GM12878 (cell line): ENCODE measurements at regions not wholly inside any gene's neighbourhood (a gene's known extent, or its start where the extent isn't known, plus 50 kb on each side); places are given as distances from the start of the nearest gene placed in this dataset.

Experiments
- FOS ChIP-seq: IDR thresholded peaks from 3 replicates; pipeline ENCODE4 v1.6.1; 2011; ENCODE audit warnings: borderline replicate concordance; ENCODE audit not compliant: insufficient read length; ENCODE audit errors: extremely low read depth
- FOXM1 ChIP-seq: IDR thresholded peaks from 2 replicates; pipeline ENCODE4 v1.6.1; 2012; ENCODE audit warnings: low read depth, mild to moderate bottlenecking, inconsistent platforms, low read length, moderate library complexity

- TF ChIP-seq FOXM1: no peak
- TF ChIP-seq FOS: no peak
Observed at GRCh38 chr18:67265464-67266245, 250.9 kb downstream of the DSEL start.
